GM12878 (cell line): ENCODE measurements at regions not wholly inside any gene's neighbourhood (a gene's known extent, or its start where the extent isn't known, plus 50 kb on each side); places are given as distances from the start of the nearest gene placed in this dataset.

Experiments
- CHD2 ChIP-seq: IDR thresholded peaks from 2 replicates; pipeline ENCODE4 v1.6.1; 2011; ENCODE audit warnings: low read depth, low read length, improper control_type of control experiment, borderline replicate concordance
- HDGF ChIP-seq: fragments of 450-650 bp; IDR thresholded peaks from 2 replicates; pipeline ENCODE4 v1.6.1; 2016; ENCODE audit warnings: antibody characterized with exemption
- KDM1A ChIP-seq: fragments of 200-600 bp; sonication (generic); IDR thresholded peaks from 2 replicates; pipeline ENCODE4 v1.6.1; 2016; ENCODE audit warnings: borderline replicate concordance
- MEF2A ChIP-seq: IDR thresholded peaks from 2 replicates; pipeline ENCODE4 v1.6.1; 2011; ENCODE audit warnings: low read depth, mild to moderate bottlenecking, low read length, moderate library complexity; ENCODE audit not compliant: insufficient read depth
- REST ChIP-seq: IDR thresholded peaks from 2 replicates; pipeline ENCODE4 v1.6.1; 2012; ENCODE audit warnings: mild to moderate bottlenecking, low read depth, low read length
- SPI1 ChIP-seq: IDR thresholded peaks from 2 replicates; pipeline ENCODE4 v1.6.1; 2011; ENCODE audit warnings: low read depth, mild to moderate bottlenecking, low read length, moderate library complexity, borderline replicate concordance; ENCODE audit not compliant: insufficient read depth
- ZBTB11 ChIP-seq: fragments of 450-650 bp; formaldehyde crosslinking; IDR thresholded peaks from 2 replicates; pipeline ENCODE4 v1.5.0; 2022; ENCODE audit warnings: mild to moderate bottlenecking, missing genetic modification characterization

DNA sequence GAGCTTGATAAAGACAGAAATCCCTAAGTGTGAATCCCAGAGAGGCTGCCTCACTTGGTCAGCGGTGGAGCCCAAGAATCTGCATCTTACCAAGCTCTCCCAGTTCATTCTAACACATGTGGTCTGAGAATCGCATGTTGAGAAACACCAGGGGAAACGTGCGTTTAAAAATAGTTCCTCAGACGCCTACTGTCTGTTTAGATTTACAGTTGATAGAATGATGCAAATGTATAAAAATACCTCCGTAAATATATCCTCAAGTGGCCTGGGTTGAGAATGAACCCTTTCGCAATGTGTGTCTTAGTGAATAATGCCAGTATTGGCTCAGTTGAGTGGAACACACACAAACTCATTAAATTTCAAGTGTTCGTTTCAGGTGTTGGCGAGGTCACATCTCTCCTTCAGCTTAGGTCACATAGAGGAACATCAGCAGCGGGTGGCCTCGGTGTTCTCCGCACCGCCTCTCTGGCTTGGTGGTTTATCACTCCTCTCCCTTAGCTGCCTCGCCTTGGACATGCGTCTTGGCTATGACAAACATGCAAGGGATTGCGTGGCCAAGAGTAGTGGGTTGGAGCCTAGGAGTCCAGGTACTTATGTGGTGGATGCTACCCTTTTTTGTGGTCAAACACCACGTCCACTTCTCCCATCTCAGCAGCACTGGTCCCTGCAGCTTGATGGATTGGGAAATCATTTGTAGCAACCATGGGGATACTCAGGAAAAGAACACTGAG lies 117.6 kb upstream of the SPATA13 start (continued):
- TF ChIP-seq ZBTB11 (CRISPR knock-in tag) (no peak), MEF2A (no peak), KDM1A (no peak), HDGF (no peak), REST (no peak), SPI1 (no peak), CHD2 (no peak)
